H1 (cell line): ENCODE measurements at regions not wholly inside any gene's neighbourhood (a gene's known extent, or its start where the extent isn't known, plus 50 kb on each side); places are given as distances from the start of the nearest gene placed in this dataset.

ENCODE experiments used
- CTCF ChIA-PET: fragments of 300-600 bp; sonication (Branson Sonifier 250); formaldehyde crosslinking; loops from one replicate; lab custom pipeline; 2021; ENCODE audit not compliant: partially characterized antibody; lab: Charles Lee
- POLR2A ChIA-PET: fragments of 300-600 bp; sonication (Branson Sonifier 250); formaldehyde crosslinking; loops from one replicate; lab custom pipeline; 2021; ENCODE audit warnings: inconsistent platforms; ENCODE audit not compliant: partially characterized antibody; lab: Charles Lee
- DNase-seq, 2 experiments: peaks; one replicate each; pipeline versions ENCODE4 v3.0.0 to v3.0.0-alpha.2; 2010 to 2022; ENCODE audit warnings: low spot score in 2 of 2, low read depth in 1 of 2, mixed read lengths in 1 of 2
- FAIRE-seq: peaks from 2 replicates; lab custom pipeline; 2011; peaks lifted over from hg19 to GRCh38; lab: Jason Lieb, UNC
- H2AFZ ChIP-seq: 2 replicates; pipeline ENCODE4 v1.8.1; 2012; ENCODE audit warnings: low read length, inconsistent platforms
- H2AK5ac ChIP-seq: 2 replicates; pipeline ENCODE4 v1.6.1; 2013; ENCODE audit warnings: low read depth, low read length
- H2BK120ac ChIP-seq: replicated peaks from 2 replicates; pipeline ENCODE3; 2013; ENCODE audit warnings: low read depth, low read length, inconsistent platforms
- H2BK12ac ChIP-seq: 2 replicates; pipeline ENCODE4 v1.6.1; 2013; ENCODE audit warnings: low read depth, low read length
- H2BK15ac ChIP-seq: 2 replicates; pipeline ENCODE4 v1.6.1; 2013; ENCODE audit warnings: low read length
- H2BK20ac ChIP-seq: 2 replicates; pipeline ENCODE4 v1.6.1; 2013; ENCODE audit warnings: low read length
- H2BK5ac ChIP-seq: 2 replicates; pipeline ENCODE4 v1.6.1; 2013; ENCODE audit warnings: low read depth, low read length
- H3K14ac ChIP-seq: 2 replicates; pipeline ENCODE4 v1.6.1; 2013; ENCODE audit warnings: inconsistent platforms; ENCODE audit not compliant: insufficient read length
- H3K18ac ChIP-seq: 2 replicates; pipeline ENCODE4 v1.6.1; 2013; ENCODE audit warnings: low read length; ENCODE audit errors: extremely low read depth
- H3K23ac ChIP-seq: 2 replicates; pipeline ENCODE4 v1.6.1; 2013; ENCODE audit warnings: inconsistent platforms; ENCODE audit not compliant: insufficient read length
- H3K23me2 ChIP-seq: 2 replicates; pipeline ENCODE4 v1.6.1; 2013; ENCODE audit warnings: low read depth, low read length
- H3K27ac ChIP-seq: 2 replicates; pipeline ENCODE4 v1.6.1; 2011; ENCODE audit warnings: low read depth, low read length, inconsistent platforms
- H3K27me3 ChIP-seq, 4 experiments: replicated peaks in 1 of 4; 1 replicate in 1 of 4; 2 replicates in 3 of 4; pipeline versions ENCODE4 v1.6.1 to v1.8.1; 2011 to 2013; ENCODE audit warnings: low read length in 3 of 4, mild to moderate bottlenecking in 3 of 4, inconsistent platforms in 2 of 4, mixed read lengths in 2 of 4, moderate library complexity in 1 of 4; ENCODE audit not compliant: control insufficient read depth in 3 of 4, insufficient read depth in 3 of 4; ENCODE audit errors: extremely low read depth in 1 of 4
- H3K36me3 ChIP-seq, 4 experiments: 2 replicates each; pipeline versions ENCODE4 v1.6.1 to v1.8.1; 2011 to 2013; ENCODE audit warnings: mild to moderate bottlenecking in 4 of 4, low read length in 3 of 4, moderate library complexity in 2 of 4, control low read depth in 1 of 4, inconsistent platforms in 1 of 4; ENCODE audit not compliant: insufficient read depth in 4 of 4, control insufficient read depth in 2 of 4
- H3K4ac ChIP-seq: replicated peaks from 2 replicates; pipeline ENCODE3; 2013; ENCODE audit warnings: low read length, low read depth, mixed read lengths, inconsistent platforms; ENCODE audit not compliant: insufficient read length
- H3K4me1 ChIP-seq, 4 experiments: replicated peaks in 1 of 4; 1 replicate in 1 of 4; 2 replicates in 3 of 4; pipeline versions ENCODE4 v1.6.1 to v1.8.1; 2011 to 2013; ENCODE audit warnings: low read length in 3 of 4, inconsistent platforms in 2 of 4, mixed read lengths in 1 of 4; ENCODE audit not compliant: insufficient read depth in 4 of 4, control insufficient read depth in 3 of 4
- H3K4me2 ChIP-seq, 2 experiments: 2 replicates each; pipeline versions ENCODE4 v1.6.1 to v1.8.1; 2011 to 2013; ENCODE audit warnings: low read depth in 2 of 2, low read length in 2 of 2, control low read depth in 1 of 2, inconsistent platforms in 1 of 2, mild to moderate bottlenecking in 1 of 2; ENCODE audit not compliant: insufficient read depth in 1 of 2
- H3K4me3 ChIP-seq, 4 experiments: fragments of 200-600, 300-600 bp in 1 of 4; sonication (generic), shearing (Covaris generic), sonication (Bioruptor Twin) in 1 of 4; 2 replicates each; pipeline versions ENCODE4 v1.5.1 to v1.8.1; 2011 to 2016; ENCODE audit warnings: low read length in 4 of 4, low read depth in 3 of 4, control low read depth in 2 of 4, inconsistent platforms in 2 of 4, mild to moderate bottlenecking in 2 of 4, mixed read lengths in 1 of 4, moderate library complexity in 1 of 4; ENCODE audit not compliant: insufficient read depth in 2 of 4; ENCODE audit errors: extremely low read depth in 1 of 4
- H3K56ac ChIP-seq: replicated peaks from 2 replicates; pipeline ENCODE3; 2013; ENCODE audit warnings: low read depth, mild to moderate bottlenecking, mixed read lengths, low read length, inconsistent platforms; ENCODE audit not compliant: insufficient read length
- H3K79me1 ChIP-seq: 2 replicates; pipeline ENCODE4 v1.6.1; 2013; ENCODE audit warnings: low read depth, low read length, control low read depth
- H3K79me2 ChIP-seq, 2 experiments: 2 replicates each; pipeline versions ENCODE4 v1.6.1 to v1.8.1; 2012 to 2013; ENCODE audit warnings: low read length in 2 of 2, mild to moderate bottlenecking in 2 of 2, inconsistent platforms in 1 of 2; ENCODE audit not compliant: insufficient read depth in 2 of 2, control insufficient read depth in 1 of 2
- H3K9ac ChIP-seq, 4 experiments: replicated peaks in 1 of 4; 1 replicate in 1 of 4; 2 replicates in 3 of 4; pipeline versions ENCODE4 v1.6.1 to v1.8.1; 2011 to 2013; ENCODE audit warnings: low read depth in 3 of 4, low read length in 3 of 4, control low read depth in 2 of 4, mild to moderate bottlenecking in 2 of 4, moderate library complexity in 2 of 4, inconsistent platforms in 1 of 4; ENCODE audit errors: extremely low read depth in 1 of 4
- H3K9me3 ChIP-seq, 2 experiments: 2 replicates each; pipeline versions ENCODE4 v1.6.1 to v1.8.1; 2012 to 2013; ENCODE audit warnings: mild to moderate bottlenecking in 2 of 2, moderate library complexity in 2 of 2, control low read depth in 1 of 2, inconsistent platforms in 1 of 2, low read depth in 1 of 2, low read length in 1 of 2, mixed read lengths in 1 of 2; ENCODE audit not compliant: insufficient read depth in 2 of 2
- H4K20me1 ChIP-seq, 2 experiments: replicated peaks in 1 of 2; 2 replicates each; pipeline versions ENCODE3 to v1.8.1; 2011 to 2013; ENCODE audit warnings: inconsistent platforms in 2 of 2, low read length in 2 of 2, mild to moderate bottlenecking in 1 of 2; ENCODE audit not compliant: insufficient read depth in 2 of 2, control insufficient read depth in 1 of 2
- H4K5ac ChIP-seq: 2 replicates; pipeline ENCODE4 v1.6.1; 2013; ENCODE audit warnings: low read length, low read depth, mixed read lengths, inconsistent platforms; ENCODE audit not compliant: insufficient read length
- H4K8ac ChIP-seq: 2 replicates; pipeline ENCODE4 v1.8.0; 2013; ENCODE audit warnings: mild to moderate bottlenecking, moderate library complexity, low read length, inconsistent platforms; ENCODE audit not compliant: insufficient read depth; ENCODE audit errors: extremely low read depth
- H4K91ac ChIP-seq: replicated peaks from 2 replicates; pipeline ENCODE3; 2013; ENCODE audit warnings: low read length, mixed read lengths, inconsistent platforms; ENCODE audit not compliant: insufficient read length
- CBX8 ChIP-seq: fragments of 300-800, 300-1000 bp; sonication (generic); IDR thresholded peaks from 2 replicates; pipeline ENCODE4 v1.7.1; 2016; ENCODE audit warnings: low read depth, low read length, borderline replicate concordance
- CHD2 ChIP-seq: IDR thresholded peaks from 2 replicates; pipeline ENCODE4 v1.6.1; 2012; ENCODE audit warnings: low read length, improper control_type of control experiment
- EZH2 ChIP-seq: fragments of 200-600 bp; sonication (generic); IDR thresholded peaks from 2 replicates; pipeline ENCODE4 v1.7.1; 2012; ENCODE audit warnings: low read depth, mild to moderate bottlenecking, moderate library complexity, low read length, inconsistent platforms; ENCODE audit not compliant: severe bottlenecking
- GTF2F1 ChIP-seq: IDR thresholded peaks from 2 replicates; pipeline ENCODE4 v1.6.1; 2012; ENCODE audit warnings: low read depth, low read length, improper control_type of control experiment, borderline replicate concordance
- HDAC2 ChIP-seq, 2 experiments: fragments of 300-600 bp in 1 of 2; sonication (generic) in 1 of 2; IDR thresholded peaks; 2 replicates each; pipeline ENCODE4 v1.6.1; 2011 to 2012; ENCODE audit warnings: low read depth in 2 of 2, low read length in 2 of 2, mild to moderate bottlenecking in 2 of 2, moderate library complexity in 2 of 2, borderline replicate concordance in 1 of 2, inconsistent platforms in 1 of 2
- HDAC6 ChIP-seq: IDR thresholded peaks from one replicate; pipeline ENCODE4 v1.7.1; 2012; ENCODE audit warnings: low read depth, mild to moderate bottlenecking, inconsistent platforms, low read length, moderate library complexity
- JUN ChIP-seq: IDR thresholded peaks from 2 replicates; pipeline ENCODE4 v1.6.1; 2011; ENCODE audit warnings: low read depth, mild to moderate bottlenecking, improper control_type of control experiment, low read length
- NANOG ChIP-seq: IDR thresholded peaks from 2 replicates; pipeline ENCODE4 v1.6.1; 2011; ENCODE audit warnings: low read length, low read depth, mild to moderate bottlenecking, inconsistent platforms; ENCODE audit not compliant: insufficient read depth, poor library complexity, severe bottlenecking
- POLR2A ChIP-seq, 2 experiments: IDR thresholded peaks; 1 replicate in 1 of 2; 2 replicates in 1 of 2; pipeline ENCODE4 v1.6.1; 2011; ENCODE audit warnings: low read depth in 2 of 2, low read length in 2 of 2, mild to moderate bottlenecking in 2 of 2; ENCODE audit errors: control extremely low read depth in 1 of 2
- RNF2 ChIP-seq: fragments of 200-900, 300-1000 bp; sonication (generic); IDR thresholded peaks from 2 replicates; pipeline ENCODE4 v1.7.1; 2016; ENCODE audit warnings: borderline replicate concordance, low read depth, mild to moderate bottlenecking, antibody characterized with exemption, low read length; ENCODE audit not compliant: poor library complexity, severe bottlenecking; ENCODE audit errors: missing control alignments
- RXRA ChIP-seq: IDR thresholded peaks from 2 replicates; pipeline ENCODE4 v1.6.1; 2011; ENCODE audit warnings: low read depth, mild to moderate bottlenecking, low read length, moderate library complexity; ENCODE audit not compliant: insufficient read depth
- SP1 ChIP-seq: IDR thresholded peaks from 2 replicates; pipeline ENCODE4 v1.6.1; 2011; ENCODE audit warnings: low read depth, low read length
- SP2 ChIP-seq: IDR thresholded peaks from 2 replicates; pipeline ENCODE4 v1.6.1; 2012; ENCODE audit warnings: mild to moderate bottlenecking, low read length, inconsistent platforms
- SP4 ChIP-seq: IDR thresholded peaks from 2 replicates; pipeline ENCODE4 v1.6.1; 2012; ENCODE audit warnings: low read length, inconsistent platforms
- ZNF274 ChIP-seq: IDR thresholded peaks from 2 replicates; pipeline ENCODE4 v1.7.0; 2012; ENCODE audit warnings: low read length, borderline replicate concordance; ENCODE audit errors: extremely low read depth
- WGBS, 2 experiments: shearing (Covaris generic) in 1 of 2; methylation state at CpG; one replicate each; pipeline versions ENCODE4 v1.1.6 to v1.1.7; 2013 to 2015; ENCODE audit warnings: low lambda C conversion rate in 2 of 2, mixed read lengths in 2 of 2, inconsistent platforms in 1 of 2, low coverage in 1 of 2, missing lambda C conversion rate in 1 of 2; ENCODE audit not compliant: insufficient replicate concordance in 2 of 2, insufficient coverage in 1 of 2, insufficient read length in 1 of 2; ENCODE audit errors: extremely low coverage in 1 of 2, missing lambda C conversion rate in 1 of 2; 5-methylcytosine and 5-hydroxymethylcytosine counted together

DNA sequence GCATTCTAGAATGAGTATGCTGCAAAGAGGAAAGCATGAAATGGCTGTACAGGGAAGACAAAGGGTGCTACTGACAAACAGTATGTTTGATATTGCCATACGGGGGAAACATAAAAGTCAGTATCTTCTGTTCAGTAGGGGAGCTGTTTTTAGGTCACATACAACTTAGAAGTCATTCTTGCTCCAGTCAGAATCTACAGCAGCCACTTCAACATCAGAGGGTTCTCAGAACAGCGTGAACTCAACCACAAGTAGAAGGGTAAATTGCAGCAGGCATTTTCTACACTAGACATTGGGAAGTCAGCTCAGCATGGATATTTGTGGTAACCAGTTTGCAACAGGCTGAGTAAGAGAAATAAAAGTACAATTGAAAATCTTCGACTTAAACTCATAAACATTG is 1241.8 kb upstream of the GOT2 start:
- H4K5ac ChIP-seq = no peak overlapping the region
- no peak overlapping the region for H2BK15ac ChIP-seq
- no peak overlapping the region for H4K8ac ChIP-seq
- H3K4me3 ChIP-seq = no peak overlapping the region
- POLR2A ChIA-PET = no interaction called here
- no peaks in the 10 kb centered on the region for H4K20me1 ChIP-seq
- 93% methylated on average over 3 of the region's 3 CpGs; no CpG with 5 or more reads in 1 of the 2 experiments for WGBS, 2 experiments
- no peak overlapping the region for H2BK5ac ChIP-seq
- no peak overlapping the region for H3K9ac ChIP-seq
- H3K14ac ChIP-seq = no peak overlapping the region
- FAIRE-seq (no peak), DNase-seq (no peak)
- H3K9me3 ChIP-seq = peaks cover 0 to 6% of the 10 kb centered on the region in 2 experiments; a peak in 1 of 4 replicates
- no peak overlapping the region for H3K56ac ChIP-seq
- H3K4ac ChIP-seq = no peak overlapping the region
- no peaks in the 10 kb centered on the region for H3K27me3 ChIP-seq
- peak overlapping the region; percentile 15 for H2AFZ ChIP-seq
- CTCF ChIA-PET = no interaction called here
- no peak overlapping the region for H3K27ac ChIP-seq
- no peaks in the 10 kb centered on the region; the same call in 1 of the 2 replicates for H3K23me2 ChIP-seq
- H2BK120ac ChIP-seq = no peak overlapping the region
- H3K4me1 ChIP-seq = no peaks in the 10 kb centered on the region
- no peak overlapping the region for H2BK20ac ChIP-seq
- no peak overlapping the region for H3K23ac ChIP-seq
- H3K36me3 ChIP-seq = no peaks in the 10 kb centered on the region
- no peak overlapping the region for H2BK12ac ChIP-seq
- no peak overlapping the region for H2AK5ac ChIP-seq
- H3K4me2 ChIP-seq = no peak overlapping the region
- no peak overlapping the region for H3K18ac ChIP-seq
- no peaks in the 10 kb centered on the region for H3K79me2 ChIP-seq
- no peaks in the 10 kb centered on the region for H3K79me1 ChIP-seq
- no peak overlapping the region for H4K91ac ChIP-seq
- TF ChIP-seq CHD2 = no peak
- no peak for TF ChIP-seq GTF2F1
- TF ChIP-seq NANOG = no peak
- no peak for TF ChIP-seq JUN
- TF ChIP-seq HDAC2 (IDR thresholded peaks at IDR 0.05; ENCODE audit: borderline replicate concordance in 1 of 2, low read depth in 2 of 2, low read length in 2 of 2) = no peak
- no peak for TF ChIP-seq CBX8
- no peak for TF ChIP-seq SP4
- TF ChIP-seq EZH2 = no peak
- no peak for TF ChIP-seq POLR2A (IDR thresholded peaks at IDR 0.05; ENCODE audit: control extremely low read depth in 1 of 2, low read depth in 2 of 2, low read length in 2 of 2)
- no peak for TF ChIP-seq ZNF274
- no peak for TF ChIP-seq RNF2
- no peak for TF ChIP-seq SP1
- TF ChIP-seq RXRA = no peak
- TF ChIP-seq HDAC6 = no peak
- no peak for TF ChIP-seq SP2
